CD14-positive monocyte (primary cell): ENCODE measurements at regions not wholly inside any gene's neighbourhood (a gene's known extent, or its start where the extent isn't known, plus 50 kb on each side); places are given as distances from the start of the nearest gene placed in this dataset.
A peak's percentile ranks its signal among the peaks of the same experiment; 100 is the strongest.

Experiments used
- DNase-seq, 3 donors: peaks; one replicate each; pipeline ENCODE4 v3.0.0-alpha.2; 2011 to 2022
- H2AFZ ChIP-seq: 2 replicates; pipeline ENCODE4 v1.6.0; 2012; ENCODE audit warnings: mild to moderate bottlenecking, low read depth, low read length, inconsistent platforms; ENCODE audit not compliant: insufficient read depth, poor library complexity, severe bottlenecking
- H3K27ac ChIP-seq, 2 donors: 1 replicate in 1 of 2; 2 replicates in 1 of 2; pipeline ENCODE4 v1.5.1; 2012 to 2013; ENCODE audit warnings: low read length in 2 of 2, control low read depth in 1 of 2, inconsistent platforms in 1 of 2, low read depth in 1 of 2, mild to moderate bottlenecking in 1 of 2
- H3K27me3 ChIP-seq, 2 donors: one replicate each; pipeline versions ENCODE4 v1.6.0 to v1.6.1; 2011 to 2013; ENCODE audit warnings: low read length in 2 of 2; ENCODE audit not compliant: control insufficient read depth in 2 of 2, insufficient read depth in 2 of 2
- H3K36me3 ChIP-seq, 2 donors: replicated peaks in 1 of 2; 1 replicate in 1 of 2; 2 replicates in 1 of 2; pipeline versions ENCODE4 v1.5.1 to v1.6.1; 2012 to 2013; ENCODE audit warnings: low read length in 2 of 2, control low read depth in 1 of 2, inconsistent platforms in 1 of 2, mild to moderate bottlenecking in 1 of 2; ENCODE audit not compliant: insufficient read depth in 2 of 2, control insufficient read depth in 1 of 2
- H3K4me1 ChIP-seq, 2 donors: 1 replicate in 1 of 2; 2 replicates in 1 of 2; pipeline versions ENCODE4 v1.5.1 to v1.6.1; 2012 to 2013; ENCODE audit warnings: low read length in 2 of 2, control low read depth in 1 of 2, inconsistent platforms in 1 of 2, mild to moderate bottlenecking in 1 of 2, moderate library complexity in 1 of 2; ENCODE audit not compliant: insufficient read depth in 2 of 2, control insufficient read depth in 1 of 2
- H3K4me2 ChIP-seq: replicated peaks from 2 replicates; pipeline ENCODE3; 2012; ENCODE audit warnings: low read length, moderate library complexity, mild to moderate bottlenecking; ENCODE audit not compliant: poor library complexity, severe bottlenecking; ENCODE audit errors: extremely low read depth
- H3K4me3 ChIP-seq, 3 experiments: fragments of 200-600 bp in 1 of 3; sonication (generic) in 1 of 3; replicated peaks in 1 of 3; 1 replicate in 2 of 3; 2 replicates in 1 of 3; pipeline ENCODE4 v1.5.1; 2011 to 2013; ENCODE audit warnings: low read length in 3 of 3, mild to moderate bottlenecking in 3 of 3, control low read depth in 2 of 3, low read depth in 2 of 3, inconsistent platforms in 1 of 3, moderate library complexity in 1 of 3
- H3K79me2 ChIP-seq: 2 replicates; pipeline ENCODE4 v1.6.0; 2012; ENCODE audit warnings: mild to moderate bottlenecking, control low read depth, inconsistent platforms, low read length, moderate library complexity; ENCODE audit not compliant: insufficient read depth
- H3K9ac ChIP-seq: 2 replicates; pipeline ENCODE4 v1.6.0; 2017; ENCODE audit warnings: low read length, mild to moderate bottlenecking; ENCODE audit not compliant: insufficient read depth, poor library complexity, severe bottlenecking
- H3K9me3 ChIP-seq, 2 donors: replicated peaks in 1 of 2; 1 replicate in 1 of 2; 2 replicates in 1 of 2; pipeline versions ENCODE4 v1.5.1 to v1.6.1; 2012 to 2013; ENCODE audit warnings: low read length in 2 of 2, control low read depth in 1 of 2; ENCODE audit not compliant: control insufficient read depth in 1 of 2, insufficient read depth in 1 of 2
- H4K20me1 ChIP-seq: 2 replicates; pipeline ENCODE4 v1.6.0; 2012; ENCODE audit warnings: mild to moderate bottlenecking, low read length, control low read depth, moderate library complexity; ENCODE audit not compliant: insufficient read depth
- H3K27ac Mint-ChIP-seq, 7 donors: one replicate each; pipeline ENCODE4 v1.8.0; 2020; ENCODE audit warnings: mild to moderate bottlenecking in 7 of 7, mixed read lengths in 7 of 7, moderate library complexity in 6 of 7, inconsistent platforms in 2 of 7
- H3K27me3 Mint-ChIP-seq, 3 donors: one replicate each; pipeline ENCODE4 v1.8.0; 2021 to 2022; ENCODE audit warnings: low read depth in 3 of 3, mild to moderate bottlenecking in 3 of 3, mixed read lengths in 3 of 3, moderate library complexity in 3 of 3, inconsistent platforms in 1 of 3
- H3K36me3 Mint-ChIP-seq, 2 donors: one replicate each; pipeline ENCODE4 v1.8.0; 2020; ENCODE audit warnings: mixed read lengths in 2 of 2, inconsistent platforms in 1 of 2, mild to moderate bottlenecking in 1 of 2
- H3K4me1 Mint-ChIP-seq: one replicate; pipeline ENCODE4 v1.8.0; 2020; ENCODE audit warnings: mild to moderate bottlenecking, mixed read lengths
- H3K4me3 Mint-ChIP-seq, 2 donors: one replicate each; pipeline ENCODE4 v1.8.0; 2020; ENCODE audit warnings: mild to moderate bottlenecking in 2 of 2, mixed read lengths in 2 of 2, moderate library complexity in 1 of 2
- H3K9me3 Mint-ChIP-seq, 7 donors: one replicate each; pipeline ENCODE4 v1.8.0; 2020 to 2022; ENCODE audit warnings: mixed read lengths in 7 of 7, mild to moderate bottlenecking in 6 of 7, moderate library complexity in 6 of 7, inconsistent platforms in 2 of 7
- WGBS: methylation state at CpG from one replicate; pipeline ENCODE4 v1.1.5; 2013; ENCODE audit warnings: missing lambda C conversion rate; ENCODE audit not compliant: insufficient coverage; 5-methylcytosine and 5-hydroxymethylcytosine counted together
- intact Hi-C, 2 donors: fragments of 100-400 bp; cut with micrococcal nuclease; formaldehyde crosslinking; loops; one replicate each; pipeline versions ENCODE4 v1.15.0 to v1.15.1; 2023
- TF ChIP-seq, protein P1 (sequence below): fragments of 200-600 bp; IDR thresholded peaks from one replicate; pipeline ENCODE4 v1.8.0; 2022; ENCODE audit warnings: antibody characterized with exemption, mild to moderate bottlenecking

GRCh38 chr6:169144356-169144755, 109.3 kb downstream of the THBS2 start:
- peaks cover 0 to 9% of the 10 kb centered on the region in 2 donors for H3K4me1 ChIP-seq
- H3K4me3 ChIP-seq, result no peak overlapping the region
- Mint-ChIP-seq H3K4me3 (no peak overlapping the region), H3K27ac (no peak overlapping the region), H3K4me1 (peaks cover 6% of the 10 kb centered on the region), H3K27me3 (peaks cover 0 to 2% (median 0%) of the 10 kb centered on the region in 3 donors), H3K36me3 (no peaks in the 10 kb centered on the region), H3K9me3 (peaks cover 4 to 8% (median 6%) of the 10 kb centered on the region in 7 donors)
- TF ChIP-seq, protein P1, sequence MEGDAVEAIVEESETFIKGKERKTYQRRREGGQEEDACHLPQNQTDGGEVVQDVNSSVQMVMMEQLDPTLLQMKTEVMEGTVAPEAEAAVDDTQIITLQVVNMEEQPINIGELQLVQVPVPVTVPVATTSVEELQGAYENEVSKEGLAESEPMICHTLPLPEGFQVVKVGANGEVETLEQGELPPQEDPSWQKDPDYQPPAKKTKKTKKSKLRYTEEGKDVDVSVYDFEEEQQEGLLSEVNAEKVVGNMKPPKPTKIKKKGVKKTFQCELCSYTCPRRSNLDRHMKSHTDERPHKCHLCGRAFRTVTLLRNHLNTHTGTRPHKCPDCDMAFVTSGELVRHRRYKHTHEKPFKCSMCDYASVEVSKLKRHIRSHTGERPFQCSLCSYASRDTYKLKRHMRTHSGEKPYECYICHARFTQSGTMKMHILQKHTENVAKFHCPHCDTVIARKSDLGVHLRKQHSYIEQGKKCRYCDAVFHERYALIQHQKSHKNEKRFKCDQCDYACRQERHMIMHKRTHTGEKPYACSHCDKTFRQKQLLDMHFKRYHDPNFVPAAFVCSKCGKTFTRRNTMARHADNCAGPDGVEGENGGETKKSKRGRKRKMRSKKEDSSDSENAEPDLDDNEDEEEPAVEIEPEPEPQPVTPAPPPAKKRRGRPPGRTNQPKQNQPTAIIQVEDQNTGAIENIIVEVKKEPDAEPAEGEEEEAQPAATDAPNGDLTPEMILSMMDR, result no peak
- no peak overlapping the region for H2AFZ ChIP-seq
- no peaks in the 10 kb centered on the region for H3K79me2 ChIP-seq
- WGBS, result 100% methylated on average over 1 of the region's 2 CpGs
- H3K27me3 ChIP-seq, result no peaks in the 10 kb centered on the region
- H3K27ac ChIP-seq, result no peak overlapping the region
- no peaks in the 10 kb centered on the region for H3K36me3 ChIP-seq
- H3K9me3 ChIP-seq, result peaks cover 0 to 7% of the 10 kb centered on the region in 2 donors
- no peak for DNase-seq
- H3K4me2 ChIP-seq, result no peak overlapping the region
- no peaks in the 10 kb centered on the region for H4K20me1 ChIP-seq
- H3K9ac ChIP-seq, result no peak overlapping the region
- intact Hi-C loops, result no loop called here

DNA sequence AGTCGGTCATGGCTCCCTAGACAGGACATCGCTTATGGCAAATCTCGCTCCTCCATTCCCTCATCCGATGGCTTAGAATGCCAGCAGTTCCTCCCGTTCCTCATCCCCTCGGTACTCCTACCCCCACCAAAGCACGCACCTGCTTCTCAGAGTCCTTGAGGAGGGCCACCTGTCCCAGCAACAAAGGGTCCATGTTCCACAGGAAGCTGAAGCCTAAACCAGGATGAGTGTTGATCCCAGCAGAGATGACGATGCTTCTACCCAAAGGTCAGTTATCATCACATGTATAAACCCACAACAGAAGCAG, 111.2 kb downstream of the THBS2 start:
- Histone ChIP-seq H3K9ac (no peak overlapping the region), H2AFZ (peak overlapping the region; percentile 35), H3K27ac (no peak overlapping the region), H3K4me3 (no peak overlapping the region), H4K20me1 (no peaks in the 10 kb centered on the region), H3K36me3 (no peaks in the 10 kb centered on the region), H3K79me2 (no peaks in the 10 kb centered on the region), H3K4me1 (peaks cover 0 to 9% of the 10 kb centered on the region in 2 donors), H3K9me3 (peaks cover 0 to 11% of the 10 kb centered on the region in 2 donors), H3K4me2 (no peak overlapping the region), H3K27me3 (no peaks in the 10 kb centered on the region)
- DNase-seq, result no peak
- 71% methylated on average over 7 of the region's 8 CpGs for WGBS
- intact Hi-C loops, result no loop called here
- TF ChIP-seq, protein P1, result no peak
- Mint-ChIP-seq H3K27ac (no peak overlapping the region), H3K9me3 (peaks cover 3 to 9% (median 8%) of the 10 kb centered on the region in 7 donors), H3K36me3 (no peaks in the 10 kb centered on the region), H3K27me3 (no peaks in the 10 kb centered on the region), H3K4me3 (no peak overlapping the region), H3K4me1 (peaks cover 6% of the 10 kb centered on the region)
